T1000 (cell line): ENCODE measurements at regions not wholly inside any gene's neighbourhood (a gene's known extent, or its start where the extent isn't known, plus 50 kb on each side); places are given as distances from the start of the nearest gene placed in this dataset.

ENCODE experiments used
- DNase-seq: peaks from one replicate; lab custom pipeline; 2025; ENCODE audit warnings: mixed read lengths; lab: John Stamatoyannopoulos, UW

- no peak for DNase-seq
Observed at GRCh38 chr5:117713585-117714198, 1139.1 kb upstream of the SEMA6A start.

- DNase-seq: no peak
Observed at GRCh38 chr5:117701062-117701461, 1126.4 kb upstream of the SEMA6A start.

- DNase-seq: no peak
Observed at GRCh38 chr5:117692606-117693005, 1118.0 kb upstream of the SEMA6A start.

- no peak for DNase-seq
Observed at GRCh38 chr5:117691081-117691870, 1116.7 kb upstream of the SEMA6A start.

GRCh38 chr5:117690612-117691011 is 1116.0 kb upstream of the SEMA6A start:
- no peak for DNase-seq

GRCh38 chr5:117686926-117687325 is 1112.3 kb upstream of the SEMA6A start:
- no peak for DNase-seq

GRCh38 chr5:117682416-117682815 is 1107.8 kb upstream of the SEMA6A start:
- no peak for DNase-seq

- DNase-seq: no peak
Observed at GRCh38 chr5:117681431-117682254, 1107.0 kb upstream of the SEMA6A start.

GRCh38 chr5:117680426-117680825 is 1105.8 kb upstream of the SEMA6A start:
- DNase-seq: no peak

GRCh38 chr5:117679046-117679445 is 1104.4 kb upstream of the SEMA6A start:
- DNase-seq: no peak

- no peak for DNase-seq
Observed at GRCh38 chr5:117675646-117676045, 1101.0 kb upstream of the SEMA6A start.

GRCh38 chr5:117671551-117671950 is 1096.9 kb upstream of the SEMA6A start:
- DNase-seq: no peak

GRCh38 chr5:117667105-117667504 is 1092.5 kb upstream of the SEMA6A start:
- no peak for DNase-seq

- no peak for DNase-seq
Observed at GRCh38 chr5:117665121-117665520, 1090.5 kb upstream of the SEMA6A start.

- no peak for DNase-seq
Observed at GRCh38 chr5:117662361-117662760, 1087.7 kb upstream of the SEMA6A start.

- DNase-seq: no peak
Observed at GRCh38 chr5:117657541-117657940, 1082.9 kb upstream of the SEMA6A start.

- DNase-seq: no peak
Observed at GRCh38 chr5:117652958-117653280, 1078.3 kb upstream of the SEMA6A start.

GRCh38 chr5:117652036-117652957 is 1077.7 kb upstream of the SEMA6A start:
- no peak for DNase-seq

- DNase-seq: no peak
Observed at GRCh38 chr5:117649821-117650220, 1075.2 kb upstream of the SEMA6A start.

GRCh38 chr5:117645400-117645799 is 1070.8 kb upstream of the SEMA6A start:
- DNase-seq: no peak

- DNase-seq: no peak
Observed at GRCh38 chr5:117638581-117638980, 1064.0 kb upstream of the SEMA6A start.

- no peak for DNase-seq
Observed at GRCh38 chr5:117633093-117633492, 1058.5 kb upstream of the SEMA6A start.
